Mesendoderm (in vitro differentiated cells): ENCODE measurements at regions not wholly inside any gene's neighbourhood (a gene's known extent, or its start where the extent isn't known, plus 50 kb on each side); places are given as distances from the start of the nearest gene placed in this dataset.

ENCODE experiments used
- DNase-seq: peaks from one replicate; pipeline ENCODE4 v3.0.0; 2013
- H2AK5ac ChIP-seq: 2 replicates; pipeline ENCODE4 v1.6.1; 2013; ENCODE audit warnings: low read length, inconsistent platforms
- H2BK120ac ChIP-seq: 2 replicates; pipeline ENCODE4 v1.6.1; 2013; ENCODE audit warnings: low read depth, mild to moderate bottlenecking, low read length, moderate library complexity, mixed read lengths
- H2BK15ac ChIP-seq: replicated peaks from 2 replicates; pipeline ENCODE4 v1.6.1; 2013; ENCODE audit warnings: low read depth, mild to moderate bottlenecking, moderate library complexity
- H2BK5ac ChIP-seq: 2 replicates; pipeline ENCODE4 v1.6.1; 2013; ENCODE audit warnings: low read length, inconsistent platforms
- H3K18ac ChIP-seq: 2 replicates; pipeline ENCODE4 v1.6.1; 2013; ENCODE audit warnings: mild to moderate bottlenecking, low read length, mixed read lengths
- H3K23ac ChIP-seq: one replicate; pipeline ENCODE4 v1.6.1; 2013; ENCODE audit warnings: low read length
- H3K27ac ChIP-seq: 2 replicates; pipeline ENCODE4 v1.5.1; 2013; ENCODE audit warnings: low read depth, mild to moderate bottlenecking, inconsistent platforms, low read length, moderate library complexity
- H3K27me3 ChIP-seq: 2 replicates; pipeline ENCODE4 v1.6.1; 2013; ENCODE audit warnings: low read length, control low read depth, mild to moderate bottlenecking, inconsistent platforms; ENCODE audit not compliant: insufficient read depth, poor library complexity
- H3K36me3 ChIP-seq: 2 replicates; pipeline ENCODE4 v1.6.1; 2013; ENCODE audit warnings: low read length, inconsistent platforms; ENCODE audit not compliant: control insufficient read depth, insufficient read depth
- H3K4ac ChIP-seq: one replicate; pipeline ENCODE4 v1.6.1; 2013; ENCODE audit warnings: low read depth, mild to moderate bottlenecking, low read length, moderate library complexity
- H3K4me1 ChIP-seq: 2 replicates; pipeline ENCODE4 v1.6.1; 2013; ENCODE audit warnings: low read depth, low read length, inconsistent platforms; ENCODE audit not compliant: control insufficient read depth
- H3K4me2 ChIP-seq: 2 replicates; pipeline ENCODE4 v1.6.1; 2013; ENCODE audit warnings: low read length
- H3K4me3 ChIP-seq: 2 replicates; pipeline ENCODE4 v1.5.1; 2013; ENCODE audit warnings: mild to moderate bottlenecking, low read length
- H3K56ac ChIP-seq: one replicate; pipeline ENCODE4 v1.6.1; 2013; ENCODE audit warnings: low read length
- H3K79me1 ChIP-seq: 2 replicates; pipeline ENCODE4 v1.6.1; 2013; ENCODE audit warnings: low read length, inconsistent platforms
- H3K79me2 ChIP-seq: 2 replicates; pipeline ENCODE4 v1.6.1; 2013; ENCODE audit warnings: mild to moderate bottlenecking, low read length; ENCODE audit not compliant: control insufficient read depth, insufficient read depth
- H3K9ac ChIP-seq: 2 replicates; pipeline ENCODE4 v1.6.1; 2013; ENCODE audit warnings: low read length, inconsistent platforms
- H4K5ac ChIP-seq: one replicate; pipeline ENCODE4 v1.6.1; 2013; ENCODE audit warnings: low read length
- H4K8ac ChIP-seq: one replicate; pipeline ENCODE4 v1.6.1; 2013; ENCODE audit warnings: low read depth, mild to moderate bottlenecking, control low read depth, low read length, moderate library complexity
- WGBS: extraction: QIAGEN DNeasy Blood & Tissue Kit; methylation state at CpG from one replicate; pipeline ENCODE4 v1.1.7; 2013; ENCODE audit warnings: low lambda C conversion rate, missing lambda C conversion rate; ENCODE audit not compliant: insufficient coverage; ENCODE audit errors: extremely low coverage; 5-methylcytosine and 5-hydroxymethylcytosine counted together

DNA sequence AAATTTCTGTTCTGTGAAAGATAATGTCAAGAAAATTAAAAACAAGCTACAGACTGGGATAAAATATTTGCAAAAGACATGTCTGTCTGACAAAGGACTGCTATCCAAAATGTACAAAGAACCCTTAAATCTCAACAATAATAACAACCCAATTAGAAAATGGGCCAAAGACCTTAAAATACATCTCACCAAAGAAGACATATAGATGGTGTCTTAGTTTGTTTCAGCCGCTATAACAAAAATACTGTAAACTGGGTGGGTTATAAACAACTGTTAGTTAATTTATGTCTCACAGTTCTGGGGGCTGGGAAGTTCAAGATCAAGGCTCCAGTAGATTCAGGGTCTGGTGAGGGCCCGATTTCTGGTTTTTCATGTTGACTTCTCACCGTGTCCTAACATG lies 106.2 kb upstream of the AGTR1 start:
- Histone ChIP-seq H3K9ac (no peak overlapping the region), H3K4ac (no peak overlapping the region), H3K56ac (no peak overlapping the region), H3K79me1 (no peaks in the 10 kb centered on the region), H3K79me2 (no peaks in the 10 kb centered on the region), H3K4me1 (no peaks in the 10 kb centered on the region), H4K8ac (no peak overlapping the region), H3K23ac (no peak overlapping the region), H2AK5ac (no peak overlapping the region), H3K27ac (no peak overlapping the region), H3K36me3 (no peaks in the 10 kb centered on the region), H3K18ac (no peak overlapping the region), H3K4me3 (no peak overlapping the region), H2BK5ac (no peak overlapping the region), H2BK15ac (no peak overlapping the region), H2BK120ac (no peak overlapping the region), H3K27me3 (no peaks in the 10 kb centered on the region), H4K5ac (no peak overlapping the region), H3K4me2 (no peak overlapping the region)
- no CpG with 5 or more reads among the region's 3 CpGs for WGBS
- DNase-seq = no peak

DNA sequence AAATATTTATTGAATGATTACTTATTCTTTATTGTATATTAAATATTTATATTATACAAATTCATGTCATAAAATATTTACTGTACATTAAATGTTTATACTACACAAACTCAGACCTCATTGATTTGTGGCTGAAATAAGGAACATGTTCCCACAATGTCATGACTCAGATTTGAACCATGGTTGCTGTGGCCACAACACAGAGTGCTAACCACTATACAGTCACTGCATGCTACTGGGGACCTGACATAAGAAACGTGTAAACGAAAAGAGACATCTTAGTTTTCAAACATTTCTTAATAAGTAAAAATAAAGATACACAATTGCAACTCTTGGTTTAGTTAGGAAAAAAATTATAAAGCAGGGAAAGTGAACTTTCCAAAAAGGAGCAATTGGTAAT lies 99.1 kb upstream of the AGTR1 start:
- DNase-seq = no peak
- no peaks in the 10 kb centered on the region for H3K79me2 ChIP-seq
- no peak overlapping the region for H2AK5ac ChIP-seq
- H3K36me3 ChIP-seq = no peaks in the 10 kb centered on the region
- no peaks in the 10 kb centered on the region for H3K79me1 ChIP-seq
- H3K4ac ChIP-seq = no peak overlapping the region
- no peak overlapping the region for H3K56ac ChIP-seq
- no peak overlapping the region for H3K9ac ChIP-seq
- H4K5ac ChIP-seq = no peak overlapping the region
- no peak overlapping the region for H3K27ac ChIP-seq
- H3K27me3 ChIP-seq = no peaks in the 10 kb centered on the region
- no peak overlapping the region for H2BK120ac ChIP-seq
- H2BK5ac ChIP-seq = no peak overlapping the region
- WGBS = no CpG with 5 or more reads among the region's 2 CpGs
- no peak overlapping the region for H3K4me2 ChIP-seq
- no peaks in the 10 kb centered on the region for H3K4me1 ChIP-seq
- no peak overlapping the region for H3K4me3 ChIP-seq
- no peak overlapping the region for H2BK15ac ChIP-seq
- H4K8ac ChIP-seq = no peak overlapping the region
- no peak overlapping the region for H3K18ac ChIP-seq
- no peak overlapping the region for H3K23ac ChIP-seq

DNA sequence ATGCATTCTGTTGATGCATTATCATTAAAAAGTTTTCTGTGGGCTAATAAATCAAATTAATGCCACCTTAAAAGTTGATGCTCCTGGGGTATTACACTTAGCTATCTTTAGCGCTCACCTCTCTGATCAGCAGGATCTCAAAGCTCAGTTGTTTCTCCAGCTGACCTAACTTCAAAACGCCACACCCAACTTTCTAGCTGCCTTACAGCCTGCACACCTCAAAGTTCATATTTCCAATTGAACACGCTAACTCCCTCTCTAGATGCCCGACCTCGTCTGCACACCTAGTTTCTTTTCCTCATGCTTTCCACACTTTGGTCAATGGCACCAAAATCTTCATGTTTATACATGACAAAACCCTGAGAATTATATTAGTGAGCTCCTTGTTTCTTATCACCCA lies 98.2 kb upstream of the AGTR1 start:
- no peak overlapping the region for H4K8ac ChIP-seq
- H3K18ac ChIP-seq = no peak overlapping the region
- no peak overlapping the region for H2BK5ac ChIP-seq
- no peaks in the 10 kb centered on the region for H3K79me1 ChIP-seq
- no peak overlapping the region for H4K5ac ChIP-seq
- H3K4me2 ChIP-seq = no peak overlapping the region
- DNase-seq = no peak
- no peak overlapping the region for H3K23ac ChIP-seq
- no peaks in the 10 kb centered on the region for H3K79me2 ChIP-seq
- H2AK5ac ChIP-seq = no peak overlapping the region
- H3K27me3 ChIP-seq = no peaks in the 10 kb centered on the region
- no peak overlapping the region for H3K9ac ChIP-seq
- no peak overlapping the region for H2BK120ac ChIP-seq
- H2BK15ac ChIP-seq = no peak overlapping the region
- H3K4me1 ChIP-seq = no peaks in the 10 kb centered on the region
- WGBS = no CpG with 5 or more reads among the region's 5 CpGs
- no peak overlapping the region for H3K4ac ChIP-seq
- no peak overlapping the region for H3K27ac ChIP-seq
- no peak overlapping the region for H3K4me3 ChIP-seq
- no peak overlapping the region for H3K56ac ChIP-seq
- H3K36me3 ChIP-seq = no peaks in the 10 kb centered on the region

GRCh38 chr3:148600440-148600839 lies 97.3 kb upstream of the AGTR1 start:
- H4K8ac ChIP-seq = no peak overlapping the region
- H3K27ac ChIP-seq = no peak overlapping the region
- no peaks in the 10 kb centered on the region for H3K79me2 ChIP-seq
- no peaks in the 10 kb centered on the region for H3K27me3 ChIP-seq
- no peak for DNase-seq
- H4K5ac ChIP-seq = no peak overlapping the region
- no peak overlapping the region for H2BK5ac ChIP-seq
- no peak overlapping the region for H3K4me3 ChIP-seq
- no peak overlapping the region for H3K18ac ChIP-seq
- H3K4ac ChIP-seq = no peak overlapping the region
- no peak overlapping the region for H2BK120ac ChIP-seq
- H3K9ac ChIP-seq = no peak overlapping the region
- no peak overlapping the region for H3K56ac ChIP-seq
- H2AK5ac ChIP-seq = no peak overlapping the region
- no peaks in the 10 kb centered on the region for H3K4me1 ChIP-seq
- WGBS = no CpG with 5 or more reads among the region's 1 CpG
- no peak overlapping the region for H3K4me2 ChIP-seq
- H3K23ac ChIP-seq = no peak overlapping the region
- no peaks in the 10 kb centered on the region for H3K36me3 ChIP-seq
- H3K79me1 ChIP-seq = no peaks in the 10 kb centered on the region
- H2BK15ac ChIP-seq = no peak overlapping the region

DNA sequence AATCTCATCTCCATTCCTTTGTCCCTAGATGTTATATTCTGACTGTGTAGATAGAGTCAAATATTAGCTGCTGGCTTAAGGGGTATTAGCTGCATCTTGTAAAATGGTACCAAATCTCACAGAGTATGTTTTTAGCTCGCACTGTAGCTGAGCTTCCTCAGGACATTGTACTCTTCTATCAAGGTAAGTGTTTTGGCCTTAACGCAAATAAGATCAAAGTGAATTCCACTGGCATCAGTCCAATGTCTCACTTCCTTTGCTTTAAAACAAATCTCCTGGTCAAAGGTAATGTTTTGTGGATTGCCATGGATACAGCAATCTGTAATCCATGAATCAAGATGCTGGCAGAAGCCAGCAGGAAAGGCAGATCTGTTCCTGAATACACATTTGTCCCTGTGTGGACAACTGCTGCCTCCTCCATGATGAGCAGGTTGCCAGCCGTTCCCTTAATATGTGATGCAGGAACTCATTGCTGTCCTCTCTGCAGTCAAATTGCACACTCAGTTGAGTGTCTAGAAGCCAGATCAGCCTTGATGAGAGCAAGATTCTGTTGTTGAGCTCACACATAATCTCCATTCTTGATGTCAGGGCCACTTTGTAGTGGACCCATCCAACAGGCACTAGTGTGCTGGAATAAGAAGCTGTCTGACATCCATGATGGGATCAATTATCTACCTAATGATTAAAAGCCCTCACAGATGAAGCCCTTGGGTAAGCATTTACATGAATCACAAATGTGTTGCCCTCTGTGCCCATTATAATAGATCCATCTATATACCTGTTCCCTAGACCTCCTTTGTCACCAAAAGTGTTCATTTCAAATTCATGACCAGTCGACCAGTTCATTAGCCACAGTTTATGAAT lies 96.6 kb upstream of the AGTR1 start:
- Histone ChIP-seq H3K9ac (no peak overlapping the region), H3K4me3 (no peak overlapping the region), H3K18ac (no peak overlapping the region), H2BK5ac (no peak overlapping the region), H3K4me1 (no peaks in the 10 kb centered on the region), H3K79me1 (no peaks in the 10 kb centered on the region), H2BK120ac (no peak overlapping the region), H2BK15ac (no peak overlapping the region), H3K79me2 (no peaks in the 10 kb centered on the region), H3K4ac (no peak overlapping the region), H3K27me3 (no peaks in the 10 kb centered on the region), H3K23ac (no peak overlapping the region), H3K27ac (no peak overlapping the region), H4K5ac (no peak overlapping the region), H4K8ac (no peak overlapping the region), H3K4me2 (no peak overlapping the region), H3K36me3 (no peaks in the 10 kb centered on the region), H3K56ac (no peak overlapping the region), H2AK5ac (no peak overlapping the region)
- DNase-seq = peak; percentile 26
- WGBS = no CpG with 5 or more reads among the region's 4 CpGs
